IPS DF 6.9 (cell line): ENCODE measurements at regions not wholly inside any gene's neighbourhood (a gene's known extent, or its start where the extent isn't known, plus 50 kb on each side); places are given as distances from the start of the nearest gene placed in this dataset.

Experiments
- DNase-seq: peaks from one replicate; pipeline ENCODE4 v3.0.0-alpha.2; 2013; ENCODE audit warnings: low read depth, low spot score
- H3K27ac ChIP-seq: one replicate; pipeline ENCODE4 v1.5.1; 2013; ENCODE audit warnings: low read length, control low read depth
- H3K27me3 ChIP-seq: 2 replicates; pipeline ENCODE4 v1.6.1; 2013; ENCODE audit warnings: mild to moderate bottlenecking, low read length; ENCODE audit not compliant: control insufficient read depth, insufficient read depth
- H3K36me3 ChIP-seq: 2 replicates; pipeline ENCODE4 v1.6.1; 2013; ENCODE audit warnings: low read length; ENCODE audit not compliant: control insufficient read depth, insufficient read depth
- H3K4me1 ChIP-seq: 2 replicates; pipeline ENCODE4 v1.6.1; 2013; ENCODE audit warnings: low read length; ENCODE audit not compliant: control insufficient read depth, insufficient read depth
- H3K4me3 ChIP-seq: 2 replicates; pipeline ENCODE4 v1.5.1; 2013; ENCODE audit warnings: mild to moderate bottlenecking, low read length
- H3K9me3 ChIP-seq: 2 replicates; pipeline ENCODE4 v1.6.1; 2013; ENCODE audit warnings: low read length, inconsistent platforms; ENCODE audit not compliant: control insufficient read depth, insufficient read depth
- WGBS: extraction: QIAGEN DNeasy Blood & Tissue Kit; methylation state at CpG from one replicate; pipeline ENCODE4 v1.1.7; 2013; ENCODE audit warnings: mixed read lengths, missing lambda C conversion rate; ENCODE audit not compliant: insufficient read length, insufficient coverage; 5-methylcytosine and 5-hydroxymethylcytosine counted together

DNA sequence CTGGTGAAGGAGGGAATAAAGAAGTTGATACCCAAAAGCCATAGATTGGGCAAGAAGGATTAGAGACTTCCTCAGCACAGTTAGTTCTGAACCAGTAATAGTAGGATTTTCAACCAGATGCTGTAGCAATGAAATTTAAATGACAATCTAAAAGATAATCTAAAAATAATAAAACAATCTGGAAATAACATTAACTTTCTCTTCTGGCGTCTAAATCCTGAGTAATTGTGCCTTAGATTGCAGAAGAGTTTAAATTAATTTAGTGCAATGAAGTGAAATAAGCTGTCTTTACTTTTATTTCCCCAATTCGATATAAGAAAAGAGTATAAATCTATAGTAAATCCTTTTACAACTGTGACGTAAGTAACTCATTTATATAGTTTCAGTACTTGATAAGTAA, 186.8 kb upstream of the DOK6 start:
- no peak overlapping the region for H3K4me3 ChIP-seq
- H3K4me1 ChIP-seq: no peaks in the 10 kb centered on the region
- no peaks in the 10 kb centered on the region for H3K9me3 ChIP-seq
- WGBS: no CpG with 5 or more reads among the region's 3 CpGs
- DNase-seq: no peak
- H3K27me3 ChIP-seq: no peaks in the 10 kb centered on the region
- no peaks in the 10 kb centered on the region for H3K36me3 ChIP-seq
- no peak overlapping the region for H3K27ac ChIP-seq

DNA sequence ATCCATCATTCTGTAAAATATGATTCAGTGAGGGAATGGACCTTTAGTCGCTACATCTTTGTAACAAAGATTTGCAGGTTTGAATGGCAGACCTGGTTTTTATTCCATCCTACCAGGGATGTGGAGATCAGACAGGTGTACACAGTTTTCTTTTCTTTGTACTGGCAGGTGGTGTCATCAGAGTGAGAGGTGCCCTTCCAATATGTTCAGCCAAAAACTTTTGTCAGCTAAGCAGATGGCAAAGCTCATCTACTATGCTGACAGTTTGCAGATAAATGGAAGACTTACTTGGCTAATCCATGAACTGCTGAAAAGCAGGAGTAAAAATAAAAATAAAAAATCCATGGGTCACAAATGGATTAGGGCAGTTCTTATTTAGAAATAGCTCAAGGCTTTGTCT, 185.5 kb upstream of the DOK6 start:
- DNase-seq: no peak
- H3K27me3 ChIP-seq: no peaks in the 10 kb centered on the region
- H3K4me1 ChIP-seq: no peaks in the 10 kb centered on the region
- H3K4me3 ChIP-seq: no peak overlapping the region
- H3K27ac ChIP-seq: no peak overlapping the region
- H3K36me3 ChIP-seq: no peaks in the 10 kb centered on the region
- no CpG with 5 or more reads among the region's 1 CpG for whole genome bisulfite sequencing
- no peaks in the 10 kb centered on the region for H3K9me3 ChIP-seq

GRCh38 chr18:69216321-69216720, 184.4 kb upstream of the DOK6 start:
- H3K9me3 ChIP-seq: no peaks in the 10 kb centered on the region
- H3K27me3 ChIP-seq: no peaks in the 10 kb centered on the region
- no peaks in the 10 kb centered on the region for H3K4me1 ChIP-seq
- no peak for DNase-seq
- no CpG with 5 or more reads among the region's 6 CpGs for WGBS
- no peak overlapping the region for H3K27ac ChIP-seq
- no peaks in the 10 kb centered on the region for H3K36me3 ChIP-seq
- H3K4me3 ChIP-seq: no peak overlapping the region

DNA sequence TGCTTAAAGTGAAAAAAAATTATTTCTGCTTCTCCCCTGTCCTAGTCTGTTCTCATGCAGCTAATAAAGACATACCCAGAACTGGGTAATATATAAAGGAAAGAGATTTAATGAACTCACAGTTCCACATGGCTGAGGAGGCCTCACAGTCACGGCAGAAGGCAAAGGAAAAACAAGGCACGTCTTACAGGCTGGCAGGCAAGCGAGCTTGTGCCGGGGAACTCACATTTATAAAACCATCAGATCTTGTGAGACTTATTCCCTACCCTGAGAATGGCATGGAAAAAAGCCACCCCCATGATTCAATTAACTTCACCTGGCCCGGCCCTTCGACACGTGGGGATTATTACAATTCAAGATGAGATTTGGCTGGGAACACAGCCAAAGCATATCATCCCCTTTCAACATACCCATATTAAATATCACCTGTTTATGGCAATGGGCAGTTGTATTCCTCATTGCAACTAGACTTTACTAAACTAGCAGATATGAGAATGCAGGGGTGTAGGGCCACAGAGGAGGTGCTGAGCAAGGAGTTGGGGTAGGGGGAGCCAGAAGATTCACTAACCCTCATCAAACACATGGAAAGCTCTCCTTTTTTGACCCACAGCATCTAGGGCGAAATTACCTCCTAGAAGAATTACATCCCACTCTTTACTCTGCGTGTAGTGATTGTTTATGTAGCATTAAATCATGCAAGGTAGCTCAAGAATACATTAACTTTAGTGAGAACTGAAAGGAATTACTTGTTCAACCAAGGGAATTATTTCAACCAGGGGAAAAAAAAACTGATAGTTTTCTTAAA, 183.3 kb upstream of the DOK6 start:
- no peak for DNase-seq
- WGBS: no CpG with 5 or more reads among the region's 9 CpGs

GRCh38 chr18:69220529-69220928, 180.2 kb upstream of the DOK6 start:
- no peaks in the 10 kb centered on the region for H3K36me3 ChIP-seq
- no peak overlapping the region for H3K4me3 ChIP-seq
- no peak overlapping the region for H3K27ac ChIP-seq
- H3K4me1 ChIP-seq: no peaks in the 10 kb centered on the region
- H3K27me3 ChIP-seq: no peaks in the 10 kb centered on the region
- no peak for DNase-seq
- WGBS: no CpG with 5 or more reads among the region's 6 CpGs
- no peaks in the 10 kb centered on the region for H3K9me3 ChIP-seq

More for the DNA sequence above, 183.3 kb upstream of the DOK6 start:
- H3K27ac ChIP-seq: no peak overlapping the region
- no peak overlapping the region for H3K4me3 ChIP-seq
- H3K9me3 ChIP-seq: no peaks in the 10 kb centered on the region
- H3K36me3 ChIP-seq: no peaks in the 10 kb centered on the region
- no peaks in the 10 kb centered on the region for H3K4me1 ChIP-seq
- H3K27me3 ChIP-seq: no peaks in the 10 kb centered on the region

DNA sequence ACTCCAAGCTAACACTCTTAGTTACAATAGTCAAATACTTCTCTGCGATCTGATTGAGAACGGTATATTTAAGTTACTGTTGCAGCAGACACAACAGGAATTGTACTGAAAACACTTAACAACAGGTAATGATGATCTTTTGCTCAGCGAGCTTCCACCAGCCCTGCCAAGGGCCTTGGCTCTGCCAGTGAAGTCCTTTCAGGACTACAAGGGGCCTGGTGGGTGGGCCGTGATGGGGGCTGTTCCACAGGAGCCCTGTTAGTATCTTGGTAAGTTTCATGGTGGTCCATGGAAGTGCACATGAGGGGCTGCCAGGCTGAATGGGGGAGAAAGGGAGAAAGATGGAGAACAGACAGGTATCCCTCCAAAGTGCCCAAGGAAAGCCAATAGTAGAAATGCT, 178.6 kb upstream of the DOK6 start:
- no peaks in the 10 kb centered on the region for H3K36me3 ChIP-seq
- H3K4me1 ChIP-seq: no peaks in the 10 kb centered on the region
- H3K27ac ChIP-seq: no peak overlapping the region
- no peak overlapping the region for H3K4me3 ChIP-seq
- no peaks in the 10 kb centered on the region for H3K27me3 ChIP-seq
- no peak for DNase-seq
- H3K9me3 ChIP-seq: no peaks in the 10 kb centered on the region
- WGBS: no CpG with 5 or more reads among the region's 4 CpGs

DNA sequence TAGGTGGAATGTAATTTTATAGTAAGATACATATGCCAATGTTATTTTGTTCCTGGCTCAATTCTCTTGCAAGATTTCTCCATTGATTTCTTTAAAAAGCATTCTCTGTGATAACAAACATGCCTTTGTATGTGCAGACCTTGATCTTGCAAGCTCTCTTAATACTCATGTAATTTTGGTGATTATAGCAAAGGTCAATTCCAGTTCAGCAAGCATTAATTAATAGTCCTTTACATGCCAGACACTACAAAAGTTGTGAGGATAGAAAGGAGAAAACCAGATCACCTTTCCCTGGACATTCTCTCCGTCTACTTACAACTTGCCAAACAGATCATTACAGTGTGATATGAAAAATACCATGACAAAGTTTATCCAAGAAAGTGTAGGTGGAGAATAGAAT, 173.7 kb upstream of the DOK6 start:
- Histone ChIP-seq H3K4me3 (no peak overlapping the region), H3K27me3 (no peaks in the 10 kb centered on the region), H3K4me1 (no peaks in the 10 kb centered on the region; the same call in 1 of the 2 replicates), H3K9me3 (no peaks in the 10 kb centered on the region), H3K36me3 (no peaks in the 10 kb centered on the region), H3K27ac (no peak overlapping the region)
- DNase-seq: no peak
- WGBS: no CpG with 5 or more reads among the region's 1 CpG

- WGBS: no CpG with 5 or more reads among the region's 8 CpGs
- Histone ChIP-seq H3K4me3 (no peak overlapping the region), H3K27me3 (no peaks in the 10 kb centered on the region), H3K9me3 (no peaks in the 10 kb centered on the region), H3K27ac (no peak overlapping the region), H3K36me3 (no peaks in the 10 kb centered on the region), H3K4me1 (no peaks in the 10 kb centered on the region; the same call in 1 of the 2 replicates)
- peak; percentile 11 for DNase-seq
Measured at GRCh38 chr18:69230204-69230603, 170.5 kb upstream of the DOK6 start.

DNA sequence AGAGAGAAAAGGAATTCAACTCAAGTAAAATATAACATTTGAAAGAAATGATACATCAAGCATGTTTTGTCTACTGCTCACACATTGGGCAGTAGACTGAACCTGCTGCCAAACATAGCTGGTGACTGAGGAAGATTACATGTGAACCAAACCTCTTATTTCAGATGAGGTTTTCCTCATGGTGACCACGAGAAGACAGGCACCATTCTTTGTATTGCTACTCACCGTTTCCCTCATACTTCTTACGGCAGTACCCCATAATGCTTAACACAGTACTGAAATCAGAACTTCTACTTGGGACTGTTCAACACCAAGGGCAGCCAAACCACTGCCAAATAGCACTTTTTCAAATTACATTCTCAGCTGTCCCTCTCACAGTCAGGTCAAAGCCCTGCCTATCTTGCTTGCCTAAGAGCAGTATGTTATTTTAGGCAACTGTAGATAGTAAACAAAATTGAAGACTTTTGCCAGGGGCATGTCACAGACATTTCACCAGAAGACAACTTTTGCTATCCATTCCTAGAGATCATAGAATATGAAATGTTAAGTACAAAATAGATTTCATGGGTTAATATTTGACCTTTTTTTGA, 167.1 kb upstream of the DOK6 start:
- no peak overlapping the region for H3K27ac ChIP-seq
- no CpG with 5 or more reads among the region's 3 CpGs for whole genome bisulfite sequencing

GRCh38 chr18:69239849-69240674, 160.6 kb upstream of the DOK6 start:
- no CpG with 5 or more reads among the region's 4 CpGs for WGBS
- DNase-seq: no peak
- no peaks in the 10 kb centered on the region for H3K9me3 ChIP-seq
- H3K4me1 ChIP-seq: no peaks in the 10 kb centered on the region
- no peaks in the 10 kb centered on the region for H3K27me3 ChIP-seq
- H3K4me3 ChIP-seq: no peak overlapping the region
- no peak overlapping the region for H3K27ac ChIP-seq
- H3K36me3 ChIP-seq: no peaks in the 10 kb centered on the region

More for the DNA sequence above, 167.1 kb upstream of the DOK6 start:
- no peaks in the 10 kb centered on the region for H3K9me3 ChIP-seq
- no peaks in the 10 kb centered on the region for H3K27me3 ChIP-seq
- no peak for DNase-seq
- no peak overlapping the region for H3K4me3 ChIP-seq
- no peaks in the 10 kb centered on the region; the same call in 1 of the 2 replicates for H3K4me1 ChIP-seq
- no peaks in the 10 kb centered on the region for H3K36me3 ChIP-seq
